ENCODE measurements at regions not wholly inside any gene's neighbourhood (a gene's known extent, or its start where the extent isn't known, plus 50 kb on each side); places are given as distances from the start of the nearest gene placed in this dataset.

DNA sequence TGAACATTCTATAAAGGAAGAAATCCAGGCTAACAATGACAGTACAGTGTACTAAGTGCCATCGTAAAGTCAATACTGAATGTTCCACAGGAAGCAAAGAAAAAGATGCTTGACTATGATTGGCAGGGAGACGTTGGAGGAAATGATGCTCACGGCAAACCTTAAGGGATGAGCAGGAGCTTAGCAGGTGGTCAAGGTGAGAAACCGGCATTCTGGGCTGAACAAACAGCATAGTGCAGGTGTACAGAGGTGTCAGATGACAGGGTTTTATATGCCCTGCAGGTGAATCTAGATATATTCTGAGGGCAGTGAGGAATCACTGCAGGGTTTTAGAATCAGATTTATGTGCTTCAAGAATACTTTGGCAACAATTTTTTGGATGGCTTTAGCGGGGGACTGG is 85.3 kb upstream of the HEPHL1 start:
- TF ChIP-seq, protein P1, sequence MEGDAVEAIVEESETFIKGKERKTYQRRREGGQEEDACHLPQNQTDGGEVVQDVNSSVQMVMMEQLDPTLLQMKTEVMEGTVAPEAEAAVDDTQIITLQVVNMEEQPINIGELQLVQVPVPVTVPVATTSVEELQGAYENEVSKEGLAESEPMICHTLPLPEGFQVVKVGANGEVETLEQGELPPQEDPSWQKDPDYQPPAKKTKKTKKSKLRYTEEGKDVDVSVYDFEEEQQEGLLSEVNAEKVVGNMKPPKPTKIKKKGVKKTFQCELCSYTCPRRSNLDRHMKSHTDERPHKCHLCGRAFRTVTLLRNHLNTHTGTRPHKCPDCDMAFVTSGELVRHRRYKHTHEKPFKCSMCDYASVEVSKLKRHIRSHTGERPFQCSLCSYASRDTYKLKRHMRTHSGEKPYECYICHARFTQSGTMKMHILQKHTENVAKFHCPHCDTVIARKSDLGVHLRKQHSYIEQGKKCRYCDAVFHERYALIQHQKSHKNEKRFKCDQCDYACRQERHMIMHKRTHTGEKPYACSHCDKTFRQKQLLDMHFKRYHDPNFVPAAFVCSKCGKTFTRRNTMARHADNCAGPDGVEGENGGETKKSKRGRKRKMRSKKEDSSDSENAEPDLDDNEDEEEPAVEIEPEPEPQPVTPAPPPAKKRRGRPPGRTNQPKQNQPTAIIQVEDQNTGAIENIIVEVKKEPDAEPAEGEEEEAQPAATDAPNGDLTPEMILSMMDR (IDR thresholded peaks at IDR 0.05), result no peak
- TF ChIP-seq, protein P2, sequence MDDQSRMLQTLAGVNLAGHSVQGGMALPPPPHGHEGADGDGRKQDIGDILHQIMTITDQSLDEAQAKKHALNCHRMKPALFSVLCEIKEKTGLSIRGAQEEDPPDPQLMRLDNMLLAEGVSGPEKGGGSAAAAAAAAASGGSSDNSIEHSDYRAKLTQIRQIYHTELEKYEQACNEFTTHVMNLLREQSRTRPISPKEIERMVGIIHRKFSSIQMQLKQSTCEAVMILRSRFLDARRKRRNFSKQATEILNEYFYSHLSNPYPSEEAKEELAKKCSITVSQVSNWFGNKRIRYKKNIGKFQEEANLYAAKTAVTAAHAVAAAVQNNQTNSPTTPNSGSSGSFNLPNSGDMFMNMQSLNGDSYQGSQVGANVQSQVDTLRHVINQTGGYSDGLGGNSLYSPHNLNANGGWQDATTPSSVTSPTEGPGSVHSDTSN (IDR thresholded peaks at IDR 0.05), result no peak
- TF ChIP-seq, protein P3, sequence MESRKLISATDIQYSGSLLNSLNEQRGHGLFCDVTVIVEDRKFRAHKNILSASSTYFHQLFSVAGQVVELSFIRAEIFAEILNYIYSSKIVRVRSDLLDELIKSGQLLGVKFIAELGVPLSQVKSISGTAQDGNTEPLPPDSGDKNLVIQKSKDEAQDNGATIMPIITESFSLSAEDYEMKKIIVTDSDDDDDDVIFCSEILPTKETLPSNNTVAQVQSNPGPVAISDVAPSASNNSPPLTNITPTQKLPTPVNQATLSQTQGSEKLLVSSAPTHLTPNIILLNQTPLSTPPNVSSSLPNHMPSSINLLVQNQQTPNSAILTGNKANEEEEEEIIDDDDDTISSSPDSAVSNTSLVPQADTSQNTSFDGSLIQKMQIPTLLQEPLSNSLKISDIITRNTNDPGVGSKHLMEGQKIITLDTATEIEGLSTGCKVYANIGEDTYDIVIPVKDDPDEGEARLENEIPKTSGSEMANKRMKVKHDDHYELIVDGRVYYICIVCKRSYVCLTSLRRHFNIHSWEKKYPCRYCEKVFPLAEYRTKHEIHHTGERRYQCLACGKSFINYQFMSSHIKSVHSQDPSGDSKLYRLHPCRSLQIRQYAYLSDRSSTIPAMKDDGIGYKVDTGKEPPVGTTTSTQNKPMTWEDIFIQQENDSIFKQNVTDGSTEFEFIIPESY (IDR thresholded peaks at IDR 0.05; ENCODE audit: borderline replicate concordance, low read depth), result no peak
- TF ChIP-seq YY1 (IDR thresholded peaks at IDR 0.05; ENCODE audit: low read depth) (no peak), GATA2 (CRISPR knock-in tag; IDR thresholded peaks at IDR 0.05) (no peak), EP300 (IDR thresholded peaks at IDR 0.05; ENCODE audit: borderline replicate concordance in 1 of 2, low read depth in 1 of 2, low read length in 1 of 2) (no peak), JUND (IDR thresholded peaks at IDR 0.05) (no peak), TCF12 (IDR thresholded peaks at IDR 0.05) (no peak), TEAD4 (IDR thresholded peaks at IDR 0.05; ENCODE audit: borderline replicate concordance, insufficient read depth) (no peak), POLR2AphosphoS5 (IDR thresholded peaks at IDR 0.05; ENCODE audit: low read depth, low read length) (no peak)
- TF ChIP-seq, protein P4, sequence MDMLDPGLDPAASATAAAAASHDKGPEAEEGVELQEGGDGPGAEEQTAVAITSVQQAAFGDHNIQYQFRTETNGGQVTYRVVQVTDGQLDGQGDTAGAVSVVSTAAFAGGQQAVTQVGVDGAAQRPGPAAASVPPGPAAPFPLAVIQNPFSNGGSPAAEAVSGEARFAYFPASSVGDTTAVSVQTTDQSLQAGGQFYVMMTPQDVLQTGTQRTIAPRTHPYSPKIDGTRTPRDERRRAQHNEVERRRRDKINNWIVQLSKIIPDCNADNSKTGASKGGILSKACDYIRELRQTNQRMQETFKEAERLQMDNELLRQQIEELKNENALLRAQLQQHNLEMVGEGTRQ (IDR thresholded peaks at IDR 0.05; ENCODE audit: borderline replicate concordance, low read depth, low read length), result no peak
- TF ChIP-seq, protein P5, sequence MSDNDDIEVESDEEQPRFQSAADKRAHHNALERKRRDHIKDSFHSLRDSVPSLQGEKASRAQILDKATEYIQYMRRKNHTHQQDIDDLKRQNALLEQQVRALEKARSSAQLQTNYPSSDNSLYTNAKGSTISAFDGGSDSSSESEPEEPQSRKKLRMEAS (IDR thresholded peaks at IDR 0.05; ENCODE audit: low read depth), result no peak
